ENCODE measurements at regions not wholly inside any gene's neighbourhood (a gene's known extent, or its start where the extent isn't known, plus 50 kb on each side); places are given as distances from the start of the nearest gene placed in this dataset.

DNA sequence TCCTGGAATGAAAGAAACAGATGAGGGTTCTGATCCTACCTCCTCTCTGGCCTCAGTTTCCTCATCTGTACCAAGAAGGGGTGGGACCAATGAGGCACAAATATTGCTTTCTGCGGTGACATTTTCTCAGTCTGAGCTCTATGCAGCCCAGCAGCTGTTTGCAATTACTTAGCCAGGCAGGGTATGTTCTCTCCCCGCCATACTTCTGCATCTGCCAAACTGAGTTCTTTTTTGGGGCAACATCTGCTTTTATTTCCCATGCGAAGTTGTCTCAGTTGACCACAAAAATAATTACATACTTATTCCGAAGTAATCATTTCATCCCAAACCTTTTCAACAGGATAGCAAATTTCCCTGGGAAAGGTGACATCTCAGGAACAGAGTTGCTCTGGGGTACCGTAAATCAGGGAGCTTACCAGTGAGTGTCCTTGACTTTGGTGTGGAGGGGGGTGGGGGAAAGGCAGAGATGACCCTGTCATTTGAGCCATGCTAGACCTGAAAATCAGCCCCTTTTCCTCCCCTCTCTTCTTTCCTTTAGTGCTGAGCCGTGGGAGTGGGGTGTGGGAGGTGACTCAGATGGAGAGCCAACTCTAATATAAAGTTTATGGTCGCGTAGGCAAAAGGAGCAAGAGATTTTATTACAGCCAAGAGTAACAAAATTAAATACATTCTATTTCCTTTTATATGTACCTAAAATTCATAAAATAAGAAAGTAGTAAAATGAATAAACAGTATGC, 165.7 kb upstream of the KL start:
- no peak overlapping the region for H3K27ac ChIP-seq
- H3K4me3 ChIP-seq: no peak overlapping the region
- no peaks in the 10 kb centered on the region for H3K9me3 ChIP-seq (replicated peaks)
- H3K36me3 ChIP-seq: no peaks in the 10 kb centered on the region
- H3K4me1 ChIP-seq: peaks cover 8% of the 10 kb centered on the region; the same call in 1 of the 2 replicates
- no peak for DNase-seq
- no peaks in the 10 kb centered on the region for H3K27me3 ChIP-seq

DNA sequence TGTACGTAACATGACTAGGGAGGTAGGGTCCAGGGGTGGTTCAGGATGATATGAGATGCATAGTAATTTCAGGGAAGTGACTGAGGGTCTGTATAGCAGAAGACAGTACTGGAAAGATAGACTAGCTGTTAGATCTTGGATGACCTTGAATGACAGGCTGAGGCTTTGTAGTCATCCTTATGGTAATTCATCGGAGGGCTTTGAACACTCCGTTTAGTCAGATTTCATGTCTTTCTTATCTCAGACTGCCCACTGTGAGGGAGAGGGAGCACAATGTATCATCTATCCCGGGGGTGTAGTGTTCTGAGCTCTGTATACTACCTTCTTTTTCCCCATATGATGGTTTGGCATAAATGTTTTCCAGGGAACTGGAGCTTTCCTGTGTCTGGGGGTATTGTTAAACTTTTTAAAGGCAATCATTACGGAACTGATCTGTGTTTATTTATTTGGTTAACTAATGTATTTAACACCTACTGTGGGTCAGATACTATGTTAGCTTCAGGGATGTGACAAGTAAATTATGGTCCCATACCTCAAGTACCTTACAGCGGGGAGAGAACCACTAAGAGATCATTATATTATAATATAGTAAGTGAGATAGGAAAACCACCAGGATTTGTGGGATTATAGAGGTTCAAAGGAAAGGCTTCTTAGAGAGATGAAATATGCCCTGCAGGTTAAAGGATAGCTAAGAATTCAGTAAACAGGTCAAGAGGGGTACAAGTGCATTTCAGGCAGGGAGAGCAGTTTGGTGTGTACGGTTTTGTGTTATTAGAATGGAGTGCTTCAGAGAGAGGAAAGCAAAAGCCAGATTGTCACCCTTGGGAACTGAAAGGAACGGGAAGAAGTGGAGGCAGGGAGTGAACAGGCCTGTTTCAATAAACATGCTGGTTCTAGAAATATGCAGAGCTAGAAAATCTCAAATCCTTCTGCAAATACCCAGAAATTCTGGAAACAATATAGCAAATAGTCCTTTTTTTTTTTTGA, 164.8 kb upstream of the KL start:
- peaks cover 8% of the 10 kb centered on the region; the same call in 1 of the 2 replicates for H3K4me1 ChIP-seq
- no peaks in the 10 kb centered on the region for H3K27me3 ChIP-seq
- no peak overlapping the region for H3K4me3 ChIP-seq
- H3K36me3 ChIP-seq: no peaks in the 10 kb centered on the region
- H3K9me3 ChIP-seq (replicated peaks): no peaks in the 10 kb centered on the region
- no peak for DNase-seq
- H3K27ac ChIP-seq: no peak overlapping the region

DNA sequence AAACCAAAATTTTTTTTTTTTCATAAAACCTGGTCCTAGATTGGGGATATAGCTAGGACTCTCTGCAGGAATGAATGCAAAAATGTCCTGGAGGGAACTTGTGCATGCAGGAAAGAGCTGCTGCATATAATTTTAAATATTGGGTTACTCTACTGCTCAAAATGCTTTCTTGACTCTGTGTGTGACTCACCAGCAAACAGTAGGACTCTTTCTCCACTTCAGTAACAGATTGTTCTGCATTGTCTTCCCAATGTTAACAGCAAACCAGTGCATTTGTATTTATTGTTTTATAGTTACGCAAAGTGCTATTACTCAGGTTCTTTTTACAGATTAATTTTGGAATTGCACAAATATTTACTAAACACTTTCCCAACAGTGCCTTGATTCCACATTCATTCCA, 163.7 kb upstream of the KL start:
- no peak overlapping the region for H3K27ac ChIP-seq
- no peaks in the 10 kb centered on the region for H3K36me3 ChIP-seq
- no peaks in the 10 kb centered on the region for H3K27me3 ChIP-seq
- H3K9me3 ChIP-seq (replicated peaks): no peaks in the 10 kb centered on the region
- H3K4me3 ChIP-seq: no peak overlapping the region
- DNase-seq: no peak
- peaks cover 8% of the 10 kb centered on the region; the same call in 1 of the 2 replicates for H3K4me1 ChIP-seq

DNA sequence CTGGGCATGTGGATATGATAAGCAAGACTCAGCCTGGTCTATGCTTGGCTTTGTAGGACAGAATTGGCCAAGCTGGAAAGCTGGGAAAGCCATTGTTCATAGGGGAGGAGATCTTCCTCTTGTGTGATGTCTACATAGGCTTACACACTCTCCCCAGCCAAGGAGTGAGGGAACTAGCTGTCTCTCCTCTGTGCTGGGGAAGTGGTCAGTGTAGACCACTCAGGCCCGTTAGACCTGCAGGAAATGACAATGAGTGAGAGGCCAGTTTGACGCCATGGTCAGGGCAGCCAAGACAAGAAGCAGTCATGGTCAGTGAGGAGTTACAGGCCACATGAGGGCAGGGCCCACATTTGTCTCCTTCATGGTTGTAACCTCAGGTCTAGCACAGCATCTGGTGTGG, 159.1 kb upstream of the KL start:
- H3K27me3 ChIP-seq: no peaks in the 10 kb centered on the region
- no peaks in the 10 kb centered on the region for H3K4me1 ChIP-seq
- no peaks in the 10 kb centered on the region for H3K36me3 ChIP-seq
- no peak overlapping the region for H3K27ac ChIP-seq
- no peak for DNase-seq
- H3K4me3 ChIP-seq: no peak overlapping the region
- peaks cover 5% of the 10 kb centered on the region; the same call in 1 of the 2 replicates for H3K9me3 ChIP-seq (replicated peaks)

DNA sequence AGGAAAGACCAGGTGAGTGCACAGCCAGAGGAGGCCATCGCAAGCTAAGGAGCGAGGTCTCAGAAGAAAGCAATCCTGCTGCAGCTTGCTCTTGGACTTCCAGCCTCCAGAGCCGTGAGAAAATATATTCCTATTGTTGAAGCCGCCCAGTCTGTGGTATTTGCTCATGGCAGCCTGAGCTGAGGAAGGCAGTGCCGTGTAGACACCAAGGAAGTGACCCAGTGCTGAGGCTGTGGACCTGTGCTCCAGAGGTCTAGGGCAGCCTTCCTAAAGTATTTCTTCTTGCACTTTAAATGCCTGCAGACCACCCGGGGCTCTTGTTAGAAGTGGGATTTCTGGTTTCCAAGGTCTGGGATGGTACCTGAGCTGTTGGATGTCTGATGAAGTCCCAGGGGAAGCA, 158.5 kb upstream of the KL start:
- Histone ChIP-seq H3K27me3 (no peaks in the 10 kb centered on the region), H3K4me1 (no peaks in the 10 kb centered on the region), H3K36me3 (no peaks in the 10 kb centered on the region), H3K4me3 (no peak overlapping the region), H3K9me3 (replicated peaks) (peaks cover 5% of the 10 kb centered on the region; the same call in 1 of the 2 replicates), H3K27ac (no peak overlapping the region)
- DNase-seq: no peak

DNA sequence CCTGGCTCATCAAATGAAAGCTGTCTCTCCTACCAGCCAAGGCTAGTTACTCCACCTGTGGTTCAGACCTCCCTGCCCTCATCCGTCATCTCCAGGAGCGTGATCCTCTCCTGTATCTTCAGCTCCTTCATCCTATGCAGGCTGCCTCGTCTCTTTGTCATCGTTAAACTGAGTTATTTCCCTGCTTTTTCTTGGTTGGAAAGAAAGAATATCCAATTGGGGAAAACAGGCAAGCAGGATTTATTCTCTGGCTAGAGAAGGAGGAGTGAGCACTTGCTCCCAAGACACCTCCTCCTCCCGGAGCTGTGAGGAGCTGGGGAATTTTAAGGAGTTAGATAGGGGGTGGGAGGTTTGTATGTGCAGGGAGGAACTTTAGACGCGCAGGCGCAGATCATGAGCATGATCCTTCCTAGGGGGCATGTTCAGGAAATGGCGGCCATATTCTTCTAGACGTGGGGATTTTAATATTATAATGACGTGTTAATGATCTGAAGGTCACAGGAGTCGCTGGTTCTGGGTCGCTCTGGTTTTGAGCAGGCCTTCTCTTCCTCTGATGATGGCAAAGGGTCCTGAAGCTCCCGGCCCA, 156.4 kb upstream of the KL start:
- H3K27me3 ChIP-seq: no peaks in the 10 kb centered on the region
- DNase-seq: no peak
- H3K9me3 ChIP-seq (replicated peaks): peaks cover 5% of the 10 kb centered on the region; the same call in 1 of the 2 replicates
- no peak overlapping the region for H3K27ac ChIP-seq
- no peaks in the 10 kb centered on the region for H3K4me1 ChIP-seq
- no peaks in the 10 kb centered on the region for H3K36me3 ChIP-seq
- no peak overlapping the region for H3K4me3 ChIP-seq

DNA sequence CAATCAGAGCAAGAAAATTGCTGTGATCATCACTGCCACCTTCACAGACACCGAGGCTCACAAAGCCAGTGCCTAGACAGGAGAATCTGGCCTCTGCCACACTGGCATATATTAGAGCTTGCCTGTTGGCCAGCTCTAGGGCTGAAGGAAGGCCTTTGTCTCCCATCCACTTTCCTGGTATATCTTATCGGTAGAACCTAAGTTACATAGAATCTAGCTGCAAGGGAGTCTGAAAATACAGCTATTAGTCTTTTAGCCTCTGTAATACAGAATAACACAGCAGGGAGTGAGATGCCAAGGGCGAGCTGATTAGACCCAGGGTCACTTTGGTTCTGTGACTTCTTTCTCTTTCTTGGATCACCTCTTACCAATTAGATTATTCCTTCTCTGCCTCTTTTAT, 154.9 kb upstream of the KL start:
- H3K4me3 ChIP-seq: no peak overlapping the region
- no peaks in the 10 kb centered on the region for H3K4me1 ChIP-seq
- H3K27me3 ChIP-seq: no peaks in the 10 kb centered on the region
- H3K27ac ChIP-seq: no peak overlapping the region
- DNase-seq: no peak
- no peaks in the 10 kb centered on the region for H3K36me3 ChIP-seq
- H3K9me3 ChIP-seq (replicated peaks): peaks cover 5% of the 10 kb centered on the region; the same call in 1 of the 2 replicates

DNA sequence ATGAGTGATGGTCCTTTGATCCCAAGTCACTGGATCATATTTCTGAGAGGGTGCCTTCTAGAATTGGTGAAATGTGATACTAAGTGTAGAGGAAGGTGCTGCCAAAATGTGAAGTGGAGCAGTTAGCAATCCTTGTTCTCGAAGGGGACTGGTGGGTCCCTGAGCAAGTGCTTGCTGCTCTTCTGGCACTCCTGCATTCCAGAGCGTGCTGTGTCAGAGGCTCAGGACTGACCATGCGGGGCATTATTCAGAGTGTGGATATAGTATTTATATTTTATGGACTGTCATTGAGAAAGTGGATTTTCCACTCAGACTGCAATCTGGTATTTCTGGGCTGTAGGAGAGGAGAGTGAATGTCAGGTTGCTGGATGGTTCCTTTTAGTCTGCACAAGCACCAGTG, 152.6 kb upstream of the KL start:
- Histone ChIP-seq H3K27me3 (no peaks in the 10 kb centered on the region), H3K9me3 (replicated peaks) (peaks cover 5% of the 10 kb centered on the region; the same call in 1 of the 2 replicates), H3K36me3 (no peaks in the 10 kb centered on the region), H3K4me3 (no peak overlapping the region), H3K27ac (no peak overlapping the region), H3K4me1 (no peaks in the 10 kb centered on the region)
- no peak for DNase-seq

DNA sequence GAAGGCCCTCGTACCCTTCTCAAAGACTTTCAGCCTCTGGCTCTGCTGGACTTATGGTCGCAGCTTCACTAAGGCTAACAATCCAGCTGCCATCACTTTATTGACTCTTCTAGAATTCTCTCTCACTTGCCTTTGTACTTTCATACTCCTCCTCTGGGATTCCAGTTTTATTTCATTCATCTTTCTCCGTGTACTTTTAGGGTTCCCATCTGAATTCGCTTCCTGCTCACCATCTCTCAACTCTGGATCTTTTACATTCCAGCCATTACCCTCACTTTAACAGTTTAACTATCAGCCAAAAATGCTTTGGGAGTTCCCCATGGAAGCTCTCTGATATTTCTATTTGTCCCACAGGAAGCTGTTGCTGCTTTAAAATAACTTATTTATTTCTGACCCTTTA, 149.3 kb upstream of the KL start:
- Histone ChIP-seq H3K4me3 (no peak overlapping the region), H3K9me3 (replicated peaks) (no peaks in the 10 kb centered on the region; the same call in 1 of the 2 replicates), H3K27me3 (no peaks in the 10 kb centered on the region), H3K36me3 (no peaks in the 10 kb centered on the region), H3K27ac (no peak overlapping the region), H3K4me1 (no peaks in the 10 kb centered on the region)
- DNase-seq: no peak

DNA sequence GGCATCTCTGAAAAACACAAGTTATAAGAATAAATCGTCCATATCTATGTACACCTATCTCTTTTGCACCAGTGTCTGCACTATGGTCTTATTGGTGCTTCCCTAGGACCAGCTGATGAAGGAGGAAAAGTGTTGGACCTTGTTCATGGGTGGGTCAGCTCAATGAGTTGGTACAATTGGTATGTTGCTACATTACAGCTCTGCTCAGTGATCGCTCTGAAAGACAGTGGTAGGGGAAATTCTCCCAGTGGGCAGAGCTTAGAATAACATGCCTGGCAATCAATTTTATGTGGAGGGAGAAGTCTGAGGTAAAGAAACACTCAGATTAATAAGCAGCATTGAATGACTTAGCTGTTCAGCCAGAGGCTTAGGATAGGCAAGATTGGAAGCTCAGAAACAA, 138.7 kb upstream of the KL start:
- DNase-seq: no peak
- H3K36me3 ChIP-seq: no peaks in the 10 kb centered on the region
- no peak overlapping the region for H3K27ac ChIP-seq
- H3K27me3 ChIP-seq: no peaks in the 10 kb centered on the region
- H3K9me3 ChIP-seq (replicated peaks): no peaks in the 10 kb centered on the region; the same call in 1 of the 2 replicates
- H3K4me3 ChIP-seq: no peak overlapping the region
- H3K4me1 ChIP-seq: no peaks in the 10 kb centered on the region; the same call in 1 of the 2 replicates

DNA sequence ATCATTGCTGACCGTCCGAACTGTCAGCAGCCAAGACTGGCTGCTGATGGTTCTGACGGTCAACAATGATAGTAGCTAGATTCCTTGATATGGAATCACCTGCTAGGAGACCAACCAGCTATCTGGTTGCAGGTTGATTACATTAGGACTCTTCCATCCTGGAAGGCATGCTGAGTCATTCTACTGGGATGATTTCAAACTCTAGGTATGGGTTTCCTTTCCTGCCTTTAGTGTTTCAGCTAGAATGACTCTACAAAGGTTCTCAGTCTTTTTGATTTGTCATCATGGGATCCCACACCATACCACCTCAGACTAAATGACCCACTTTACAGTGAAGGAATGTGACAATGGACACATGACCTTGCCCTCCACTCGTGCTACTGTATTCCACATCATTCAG, 138.1 kb upstream of the KL start:
- Histone ChIP-seq H3K4me1 (peaks cover 3% of the 10 kb centered on the region; the same call in 1 of the 2 replicates), H3K9me3 (replicated peaks) (no peaks in the 10 kb centered on the region; the same call in 1 of the 2 replicates)

DNA sequence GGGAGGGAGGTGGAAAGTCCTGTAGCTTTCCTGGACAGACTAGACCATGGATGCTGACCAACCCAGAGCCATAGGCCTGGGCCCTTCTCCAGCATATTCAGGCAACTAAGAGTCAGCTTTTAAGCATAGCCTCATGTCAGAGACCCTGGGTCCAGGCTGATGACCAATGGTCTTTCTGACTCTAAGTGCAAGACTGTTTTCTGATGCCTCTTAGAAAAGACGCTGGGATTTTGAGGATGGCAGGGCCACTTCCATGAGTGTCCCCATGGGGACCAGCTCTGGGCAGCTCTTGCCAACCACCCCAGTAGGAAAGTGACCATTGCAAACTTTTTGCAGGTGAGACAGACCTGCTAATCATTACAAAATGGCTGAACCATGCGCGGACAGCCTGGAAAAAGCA, 135.6 kb upstream of the KL start:
- DNase-seq: no peak
- H3K27ac ChIP-seq: no peak overlapping the region

More for the DNA sequence above, 138.1 kb upstream of the KL start:
- no peak overlapping the region for H3K27ac ChIP-seq
- H3K27me3 ChIP-seq: no peaks in the 10 kb centered on the region
- no peak for DNase-seq
- no peaks in the 10 kb centered on the region for H3K36me3 ChIP-seq
- H3K4me3 ChIP-seq: no peak overlapping the region

DNA sequence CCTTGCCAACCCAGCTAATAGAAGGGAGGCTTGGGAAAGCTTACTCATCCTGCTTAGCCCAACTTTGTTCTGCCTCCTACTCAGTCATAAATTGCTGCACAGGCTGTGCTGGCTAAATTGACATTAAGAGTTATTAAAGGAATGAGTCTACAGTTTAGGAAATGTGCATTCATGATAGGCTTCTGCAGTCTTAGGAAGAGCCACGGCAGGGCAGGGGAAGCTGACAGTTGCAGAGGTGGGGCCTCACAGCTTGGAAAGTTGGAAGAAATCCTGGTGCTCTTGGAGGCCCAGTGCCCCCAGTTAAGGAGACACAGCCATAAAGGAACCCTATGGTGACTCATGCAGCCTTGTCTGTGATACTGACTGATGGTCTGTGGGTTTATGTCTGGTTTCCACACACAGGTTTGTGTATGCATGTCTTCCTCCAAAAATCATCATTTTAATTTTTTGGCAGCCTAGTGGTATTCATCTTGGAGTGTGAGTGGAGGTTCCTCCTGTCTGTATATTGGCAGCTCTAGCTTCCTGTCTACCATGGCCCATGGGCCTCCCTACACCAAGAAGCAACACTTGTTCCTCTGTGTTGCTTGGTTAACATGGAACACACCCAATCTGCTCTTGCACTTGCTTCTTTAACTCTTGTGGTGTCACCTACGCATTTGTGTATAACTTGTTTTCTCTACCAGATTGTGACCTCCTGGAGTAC, 135.0 kb upstream of the KL start:
- H3K9me3 ChIP-seq (replicated peaks): no peaks in the 10 kb centered on the region; the same call in 1 of the 2 replicates
- peak in 1 of 2 experiments; percentile 16 for DNase-seq
- H3K27me3 ChIP-seq: no peaks in the 10 kb centered on the region
- peaks cover 9% of the 10 kb centered on the region; the same call in 1 of the 2 replicates for H3K4me1 ChIP-seq
- no peaks in the 10 kb centered on the region for H3K36me3 ChIP-seq
- H3K27ac ChIP-seq: no peak overlapping the region
- H3K4me3 ChIP-seq: no peak overlapping the region

More for the DNA sequence above, 135.6 kb upstream of the KL start:
- no peak overlapping the region for H3K4me3 ChIP-seq
- H3K4me1 ChIP-seq: peaks cover 9% of the 10 kb centered on the region; the same call in 1 of the 2 replicates
- no peaks in the 10 kb centered on the region; the same call in 1 of the 2 replicates for H3K9me3 ChIP-seq (replicated peaks)
- no peaks in the 10 kb centered on the region for H3K36me3 ChIP-seq
- no peaks in the 10 kb centered on the region for H3K27me3 ChIP-seq

DNA sequence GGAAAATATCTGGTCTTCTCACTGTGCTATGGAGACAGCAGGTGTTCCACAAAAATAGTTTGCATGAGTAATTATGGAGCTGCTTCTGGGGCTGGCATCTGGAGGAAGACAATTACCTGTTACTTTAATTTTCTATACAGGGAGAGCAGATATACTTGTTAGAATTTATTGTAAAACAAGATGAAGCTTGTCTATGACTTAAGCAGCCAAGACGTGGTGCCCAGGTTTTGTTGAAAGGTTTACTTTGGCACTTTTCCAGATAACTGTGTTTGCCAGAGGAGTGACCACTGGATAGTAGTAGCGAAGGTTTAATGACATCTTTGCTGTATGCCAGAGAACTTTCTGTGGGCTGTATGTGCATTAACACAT, 134.5 kb upstream of the KL start:
- Histone ChIP-seq H3K4me3 (no peak overlapping the region), H3K27me3 (no peaks in the 10 kb centered on the region), H3K9me3 (replicated peaks) (no peaks in the 10 kb centered on the region; the same call in 1 of the 2 replicates), H3K36me3 (no peaks in the 10 kb centered on the region), H3K4me1 (peaks cover 9% of the 10 kb centered on the region; the same call in 1 of the 2 replicates), H3K27ac (no peak overlapping the region)
- DNase-seq: no peak
